Iris pigment epithelial cell (primary cell): ENCODE measurements at regions not wholly inside any gene's neighbourhood (a gene's known extent, or its start where the extent isn't known, plus 50 kb on each side); places are given as distances from the start of the nearest gene placed in this dataset.
A peak's percentile ranks its signal among the peaks of the same experiment; 100 is the strongest.
"Not testable (repeated sequence)": the region's sequence is repeated elsewhere in the genome, so short reads cannot be mapped to it uniquely, and the experiment has no call there.

Source experiments
- DNase-seq: peaks from one replicate; pipeline ENCODE4 v3.0.0-alpha.2; 2011; ENCODE audit warnings: low read depth

DNA sequence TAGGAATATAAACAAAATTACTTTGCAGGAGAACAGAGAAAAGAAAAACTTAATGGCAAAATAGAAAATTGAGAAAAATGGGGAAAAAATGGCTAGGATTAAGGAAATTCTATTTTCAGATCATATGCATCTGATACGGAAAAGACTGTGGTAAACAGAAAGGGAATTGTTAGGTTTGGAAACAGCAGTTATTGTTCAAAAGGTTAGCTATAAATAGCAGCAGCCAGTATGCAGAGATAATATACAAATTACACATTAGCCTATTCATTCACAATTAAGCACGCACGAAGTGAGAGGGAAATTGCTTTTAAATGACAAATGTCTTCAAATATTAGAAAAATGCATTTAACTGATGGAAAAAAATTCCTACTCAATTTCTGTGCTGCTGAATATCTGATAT lies 224.1 kb upstream of the FAM3C start:
- DNase-seq = no peak

DNA sequence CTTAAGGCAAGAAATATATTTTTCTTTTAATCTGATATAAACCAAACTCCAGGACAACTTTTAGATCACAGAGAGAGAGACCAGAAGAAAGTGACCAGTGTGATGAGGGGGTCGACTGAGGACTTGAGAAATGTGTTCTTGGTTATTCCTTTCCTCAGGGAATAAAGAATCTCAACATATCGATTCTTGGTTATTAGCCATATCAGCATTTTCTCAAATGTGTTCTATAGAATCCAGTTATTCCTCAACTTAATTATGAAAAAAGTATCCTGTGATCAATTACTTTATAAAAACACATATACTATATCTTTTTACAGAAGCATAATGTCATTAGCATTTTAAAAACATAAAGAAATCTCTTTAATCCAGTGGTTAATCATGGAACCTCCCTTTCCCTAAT lies 222.1 kb upstream of the FAM3C start:
- no peak for DNase-seq

DNA sequence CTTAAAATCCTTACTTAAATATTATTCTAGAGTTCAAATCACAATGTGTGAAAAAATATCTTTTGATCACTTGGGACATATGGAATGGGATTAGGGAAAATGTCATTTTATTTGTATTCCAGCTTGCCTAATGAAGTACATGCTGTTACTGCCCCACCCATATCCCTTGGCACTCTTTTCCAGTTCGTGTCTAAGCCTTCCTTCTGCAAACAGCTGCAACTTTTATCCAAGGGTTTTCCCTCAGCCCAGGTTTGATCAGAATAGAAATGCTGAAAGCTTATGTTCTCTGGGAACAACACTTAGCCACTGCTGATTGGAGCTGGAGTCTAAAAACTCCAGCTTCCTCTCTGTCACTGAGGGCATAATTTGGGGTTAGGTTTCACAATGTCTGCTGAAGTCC lies 214.1 kb upstream of the FAM3C start:
- no peak for DNase-seq

DNA sequence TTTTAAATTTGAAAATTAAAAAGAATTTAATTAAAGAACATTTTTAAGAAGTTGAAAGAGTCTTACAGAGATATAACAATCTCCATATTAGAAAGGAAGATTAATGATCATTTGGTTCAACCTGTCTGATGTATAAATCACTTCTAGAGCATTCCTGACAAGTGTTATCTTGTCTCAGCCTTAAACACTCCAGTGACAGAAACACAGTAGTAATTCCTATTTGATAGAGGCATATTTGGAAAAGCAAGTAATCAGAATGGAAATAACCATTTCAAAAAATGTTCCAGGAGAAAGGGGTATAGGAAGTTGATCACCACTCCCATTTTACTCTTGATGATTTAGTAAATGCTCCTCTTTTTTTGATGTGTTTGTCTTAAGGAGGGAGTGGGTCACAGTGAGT lies 213.1 kb upstream of the FAM3C start:
- DNase-seq = no peak

DNA sequence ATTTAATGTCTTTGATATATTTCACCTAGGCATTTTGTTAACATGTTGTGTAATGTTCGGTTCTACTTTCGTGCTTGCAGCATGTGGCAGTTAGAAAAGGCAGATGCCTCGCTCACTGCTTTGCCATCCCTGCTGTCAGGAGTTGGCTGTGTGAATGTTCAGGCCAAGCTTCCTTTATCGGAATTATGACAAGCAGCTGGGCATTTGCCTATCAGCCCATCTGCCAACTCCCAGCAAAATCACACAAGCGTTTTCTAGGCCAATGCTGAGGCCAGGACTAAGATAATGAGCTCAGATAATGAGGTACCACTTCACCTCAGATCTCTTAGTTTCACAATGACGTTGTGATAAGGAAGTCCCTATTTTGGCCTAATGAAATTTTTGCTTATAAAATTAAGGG lies 212.7 kb upstream of the FAM3C start:
- no peak for DNase-seq

DNA sequence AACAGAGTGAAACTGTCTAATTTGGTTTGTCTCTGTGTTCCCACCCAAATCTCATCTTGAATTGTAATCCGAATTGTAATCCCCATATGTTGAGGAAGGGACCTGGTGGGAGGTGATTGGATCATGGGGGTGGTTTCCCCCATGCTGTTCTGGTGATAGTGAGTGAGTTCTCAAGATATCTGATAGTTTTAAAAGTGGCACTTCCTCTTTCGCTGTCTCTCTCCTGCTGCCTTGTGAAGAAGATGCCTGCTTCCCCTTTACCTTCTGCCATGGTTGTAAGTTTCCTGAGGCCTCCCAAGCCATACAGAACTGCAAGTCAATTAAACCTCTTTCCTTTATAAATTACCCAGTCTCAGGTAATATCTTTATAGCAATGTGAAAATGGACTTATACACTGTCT lies 212.1 kb upstream of the FAM3C start:
- DNase-seq = not testable (repeated sequence)

DNA sequence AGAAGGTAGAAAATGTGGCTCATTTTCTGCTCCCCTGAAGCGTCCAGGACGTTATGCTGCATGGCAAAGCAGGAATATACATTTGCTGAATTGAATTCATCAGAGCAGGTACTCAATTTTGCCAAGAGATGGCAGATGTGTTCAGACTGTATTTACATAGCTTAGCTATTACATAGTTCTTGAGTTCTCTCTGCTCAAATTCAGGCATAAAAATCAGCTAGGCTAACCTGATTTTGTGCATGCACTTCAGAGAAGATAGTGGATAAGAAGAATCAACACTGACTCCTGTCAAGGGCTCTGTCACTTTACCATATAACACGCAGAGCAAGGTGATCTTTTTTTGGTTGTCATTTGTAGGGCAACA lies 209.2 kb upstream of the FAM3C start:
- peak; percentile 28 for DNase-seq

DNA sequence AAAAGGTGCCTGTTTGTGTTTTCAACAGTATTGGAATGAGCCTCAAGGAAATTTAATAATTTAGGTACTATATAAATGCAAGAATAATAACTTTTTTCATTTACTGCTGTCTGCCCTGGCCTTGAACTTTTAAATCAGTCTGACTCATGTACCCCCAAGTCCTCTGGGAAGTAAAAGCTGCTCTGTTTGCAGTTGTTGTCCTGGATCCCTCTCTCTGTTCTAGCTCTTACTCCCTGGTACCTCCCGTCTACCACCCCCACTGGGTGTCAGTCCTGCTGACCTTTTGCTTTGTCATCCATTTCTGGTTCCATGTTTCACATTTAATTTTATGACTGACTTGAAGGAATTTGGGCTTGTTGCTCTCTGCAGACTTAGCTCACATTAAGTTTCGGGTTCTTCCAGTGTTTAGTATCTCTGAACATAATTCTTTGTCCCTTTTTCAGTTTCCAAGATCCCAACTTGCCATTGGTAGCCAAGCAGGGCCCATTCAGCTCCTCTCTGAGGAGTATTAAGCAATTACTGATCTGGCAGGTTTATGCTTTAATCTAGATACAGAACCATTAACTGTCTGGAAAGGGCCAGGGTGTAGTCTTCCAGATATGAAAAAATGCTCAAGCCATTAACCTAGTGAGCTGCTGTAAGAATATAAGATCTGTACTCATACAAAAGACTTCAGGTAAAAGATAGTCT lies 208.7 kb upstream of the FAM3C start:
- DNase-seq = peak; percentile 67

DNA sequence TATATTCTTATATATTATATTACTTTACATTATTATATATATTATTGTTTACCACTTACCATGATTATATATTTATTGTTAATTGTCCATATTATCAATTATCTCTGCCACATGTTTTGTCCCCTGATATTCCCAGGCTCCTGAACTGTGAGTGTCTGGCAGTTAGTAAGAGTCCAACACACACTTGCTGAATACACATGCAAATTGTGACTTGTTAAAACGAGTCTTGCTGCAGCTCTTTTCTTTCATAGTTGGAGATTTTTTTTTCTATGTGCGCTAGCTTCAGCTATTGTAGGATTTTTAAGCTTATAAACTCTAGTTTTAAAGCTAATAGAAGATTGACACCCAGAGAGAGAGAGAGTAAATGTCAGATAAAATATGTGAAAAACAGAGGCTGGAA lies 207.8 kb upstream of the FAM3C start:
- DNase-seq = no peak

DNA sequence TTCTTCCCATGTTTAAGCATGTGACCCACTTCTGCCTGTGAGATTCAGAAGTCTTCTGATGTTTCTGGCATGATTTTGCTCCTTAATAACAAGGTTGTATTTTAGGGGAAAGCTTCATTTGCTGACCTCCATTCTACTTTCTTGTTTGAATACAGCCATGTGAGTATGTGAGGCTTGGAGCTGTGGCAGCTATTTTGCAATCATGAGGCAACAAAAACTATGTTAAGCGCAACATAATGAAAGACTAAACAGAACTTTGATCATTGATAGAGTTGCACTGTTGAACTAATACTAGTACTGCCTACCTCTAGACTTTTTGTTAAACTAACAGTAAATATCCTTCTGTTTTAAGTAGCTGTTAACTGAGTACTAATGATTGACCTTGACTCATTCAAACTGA lies 203.8 kb upstream of the FAM3C start:
- no peak for DNase-seq

DNA sequence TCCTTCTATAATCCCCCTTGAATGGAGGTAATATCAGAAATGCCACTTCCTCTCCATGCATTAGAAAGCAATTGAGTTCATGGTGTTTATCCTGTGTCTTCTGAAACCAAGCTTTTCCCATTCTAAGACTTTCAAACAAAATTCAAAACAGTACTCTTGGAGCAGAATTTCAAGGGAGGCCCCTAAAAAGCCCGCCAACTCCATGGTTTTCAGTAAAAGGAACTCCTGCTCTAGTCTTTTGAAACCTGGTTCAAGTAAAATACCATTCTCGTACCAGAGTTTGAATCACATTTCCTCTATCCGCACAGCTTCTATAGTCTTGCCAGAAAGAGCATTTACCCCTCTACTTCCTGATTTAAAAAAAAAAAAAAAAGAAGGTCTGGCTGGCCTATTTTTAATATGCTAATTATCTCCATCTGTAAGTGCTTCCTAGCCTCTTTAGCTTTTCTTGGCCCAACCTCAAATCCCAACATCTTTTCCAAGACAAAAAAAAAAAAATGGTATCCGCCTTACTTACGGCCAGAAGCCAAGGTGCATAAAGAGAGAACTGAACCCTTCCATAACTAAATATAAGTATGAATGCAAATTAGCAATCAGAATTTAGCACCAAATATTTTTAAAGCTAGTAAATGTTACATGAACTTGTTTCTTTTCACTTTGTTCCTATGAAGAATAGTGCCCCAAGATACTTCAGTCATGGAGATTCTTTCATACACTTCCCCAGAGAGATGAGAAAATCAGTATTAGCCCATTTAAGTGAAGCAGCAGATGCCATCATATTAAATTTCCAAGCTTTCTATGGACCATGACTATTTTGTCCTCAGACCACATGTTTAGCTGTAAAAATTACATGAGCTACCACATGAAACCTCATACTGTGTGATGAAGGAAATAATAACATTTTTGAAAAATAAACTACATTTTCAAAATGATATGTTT lies 199.9 kb upstream of the FAM3C start:
- DNase-seq = no peak

DNA sequence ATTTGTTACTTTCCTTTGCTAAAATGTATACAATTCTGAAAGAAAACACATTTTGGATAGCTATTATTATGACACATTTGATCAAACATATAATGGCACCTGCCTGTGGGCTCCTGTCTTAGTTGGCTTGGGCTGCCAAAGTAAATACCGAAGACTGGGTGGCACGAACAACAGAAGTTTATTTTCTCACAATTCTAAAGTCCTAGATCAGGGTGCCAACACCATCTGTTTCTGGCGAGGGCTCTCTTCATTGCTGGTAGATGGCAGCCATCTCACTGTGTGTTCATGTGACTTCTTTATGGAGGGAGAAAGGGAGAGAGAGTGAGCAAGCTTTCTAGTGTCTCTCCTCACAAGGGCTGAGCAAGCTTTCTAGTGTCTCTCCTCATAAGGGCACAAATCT lies 195.8 kb upstream of the FAM3C start:
- DNase-seq = no peak

DNA sequence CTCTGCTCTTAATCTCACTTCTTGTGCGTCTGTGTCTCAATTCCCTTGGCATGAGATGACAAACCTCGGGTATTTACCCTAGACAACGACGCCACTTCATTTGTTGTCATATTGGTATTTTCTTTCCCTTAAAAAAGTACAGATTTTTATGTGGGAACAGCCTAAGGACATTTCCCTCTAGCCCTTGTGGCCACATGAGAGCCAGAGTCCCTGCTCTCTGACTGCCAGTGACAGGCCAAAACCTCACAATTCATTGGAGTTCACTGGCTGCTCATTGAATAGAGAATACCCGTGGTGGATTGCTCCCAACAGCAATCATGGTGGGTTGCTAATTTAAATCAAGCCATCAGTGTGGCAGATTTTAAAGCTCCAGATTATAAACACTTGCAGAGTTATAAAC lies 191.3 kb upstream of the FAM3C start:
- DNase-seq = no peak

DNA sequence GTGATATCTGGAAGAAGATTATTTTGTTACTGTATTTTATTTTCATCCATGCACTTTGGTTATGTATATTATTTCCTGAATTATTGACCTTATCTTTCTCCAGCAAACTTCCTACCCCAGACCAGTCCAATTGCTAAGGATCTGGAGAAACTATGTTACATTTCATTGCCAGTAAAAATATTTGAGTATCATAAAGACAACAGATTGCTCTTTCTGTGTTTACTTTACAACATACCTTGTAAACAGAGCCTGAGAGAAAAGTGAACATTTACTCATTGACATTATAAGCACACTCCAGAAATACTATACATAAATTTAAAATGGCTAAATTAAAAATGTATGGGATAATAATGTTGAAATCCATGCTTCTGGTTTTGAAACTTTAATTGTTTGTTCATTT lies 186.2 kb upstream of the FAM3C start:
- DNase-seq = no peak

DNA sequence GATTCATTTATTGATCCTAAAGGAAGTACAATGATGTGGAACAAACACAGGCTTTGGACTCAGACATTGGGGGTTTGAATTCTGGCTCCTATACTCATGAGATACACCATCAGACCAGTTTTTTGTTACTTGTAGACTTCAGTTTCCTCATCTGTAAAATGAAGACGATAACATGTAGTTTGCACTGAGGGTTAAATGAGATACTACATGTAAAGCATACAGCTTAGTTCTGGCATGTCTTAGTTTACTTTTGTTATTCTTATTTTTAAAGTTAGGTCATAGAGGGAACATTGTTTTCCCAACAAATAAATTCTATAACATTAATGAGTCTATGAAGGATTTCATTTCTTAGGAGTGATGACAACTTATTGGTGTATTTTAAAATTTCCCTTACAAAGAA lies 183.5 kb upstream of the FAM3C start:
- DNase-seq = no peak

DNA sequence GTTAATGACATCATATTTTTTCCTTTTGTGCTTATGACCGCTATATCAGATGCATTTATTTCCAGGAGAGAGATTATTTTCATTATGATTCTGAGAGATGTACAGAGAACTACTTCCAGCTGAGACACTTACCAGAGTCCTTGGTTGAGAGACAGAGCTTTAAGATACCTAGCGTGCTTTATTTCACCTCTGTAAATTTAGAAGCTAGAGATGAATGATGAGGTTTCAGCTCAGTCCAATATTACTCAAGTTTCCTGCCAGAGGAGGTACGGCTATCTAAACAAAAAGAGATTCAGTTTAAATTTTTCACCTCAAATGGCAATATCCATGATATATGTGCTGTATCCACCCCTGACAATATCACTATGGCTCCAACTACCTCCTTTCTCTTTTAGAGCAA lies 182.6 kb upstream of the FAM3C start:
- no peak for DNase-seq

DNA sequence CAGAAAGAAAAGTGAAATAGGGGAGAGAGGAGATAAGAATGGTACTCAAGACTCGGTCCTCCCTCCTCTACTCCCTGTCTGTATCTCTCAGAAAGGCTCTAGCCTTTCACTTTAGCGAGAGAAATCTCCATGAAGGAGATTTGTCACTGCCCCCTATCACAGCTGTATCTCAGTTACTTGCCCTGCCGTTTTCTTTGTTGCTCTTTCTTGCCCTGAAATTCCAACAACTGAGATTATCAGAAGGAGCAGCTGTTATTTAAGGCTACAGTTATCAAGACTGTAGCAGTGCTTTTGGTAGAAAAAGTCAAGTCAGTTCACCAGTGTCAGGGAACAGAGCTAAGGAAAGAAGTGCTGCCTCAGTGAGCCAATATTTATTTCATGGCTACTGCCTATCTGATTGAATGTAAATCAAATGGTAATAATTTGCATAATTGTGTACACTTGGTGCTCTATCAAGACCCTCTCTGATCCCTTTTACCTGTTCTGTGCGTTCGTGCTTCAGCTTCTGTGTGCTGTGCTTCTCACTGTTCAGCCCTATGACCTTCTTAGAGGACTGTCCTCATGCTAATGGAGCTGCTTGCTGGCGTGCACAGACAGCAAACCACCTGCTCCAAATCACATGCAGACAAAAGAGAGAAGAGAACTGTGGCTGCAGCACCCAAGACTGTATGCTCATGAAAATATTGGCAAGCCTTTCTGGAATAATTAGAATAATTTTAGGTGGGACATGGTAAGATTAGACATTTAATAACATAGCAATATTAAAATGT lies 180.2 kb upstream of the FAM3C start:
- DNase-seq = no peak

DNA sequence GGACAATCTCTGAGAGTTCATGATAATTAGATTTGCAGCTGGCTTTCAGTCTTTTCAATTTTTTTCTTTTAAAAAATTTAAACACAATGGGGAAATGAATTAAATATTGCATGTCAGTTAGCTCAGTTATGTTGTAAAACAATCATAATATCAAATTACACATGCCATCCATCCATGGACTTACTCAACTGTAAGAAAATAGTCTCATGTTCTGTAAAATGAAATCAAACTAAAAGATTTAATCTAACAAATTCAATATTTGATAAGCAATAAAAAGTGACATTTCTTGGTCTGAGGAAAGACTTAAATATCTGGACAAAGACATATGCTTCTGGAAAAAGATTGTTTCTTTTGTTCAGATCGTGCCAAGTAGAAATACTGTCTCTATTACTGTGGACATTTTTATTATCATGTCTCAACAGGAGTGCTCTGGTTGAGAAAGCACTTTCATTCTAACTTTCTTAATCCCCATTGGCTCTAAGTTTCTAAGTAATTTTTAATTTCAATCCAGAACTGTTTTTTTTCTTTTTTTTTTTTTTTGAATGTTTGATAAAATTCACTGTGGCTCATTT lies 179.2 kb upstream of the FAM3C start:
- peak; percentile 8 for DNase-seq

DNA sequence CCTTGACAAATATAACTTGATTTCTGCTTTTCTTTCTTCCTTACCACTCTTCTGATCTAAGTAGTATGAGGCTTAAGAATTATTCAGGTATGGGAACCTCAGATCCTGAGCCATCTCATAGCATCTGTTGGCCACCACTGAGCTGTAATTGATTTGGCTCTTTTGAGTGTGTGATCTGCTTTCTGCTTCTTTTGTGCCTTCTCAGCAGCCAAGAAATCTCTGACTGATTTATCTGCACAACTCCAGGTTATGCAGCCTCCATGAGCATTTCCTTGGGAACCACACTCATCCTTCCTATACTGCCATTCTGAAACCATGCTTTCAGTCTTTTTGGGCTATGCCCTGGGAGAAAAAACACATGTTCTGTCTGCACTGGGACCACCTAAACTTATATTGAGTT lies 178.0 kb upstream of the FAM3C start:
- no peak for DNase-seq

DNA sequence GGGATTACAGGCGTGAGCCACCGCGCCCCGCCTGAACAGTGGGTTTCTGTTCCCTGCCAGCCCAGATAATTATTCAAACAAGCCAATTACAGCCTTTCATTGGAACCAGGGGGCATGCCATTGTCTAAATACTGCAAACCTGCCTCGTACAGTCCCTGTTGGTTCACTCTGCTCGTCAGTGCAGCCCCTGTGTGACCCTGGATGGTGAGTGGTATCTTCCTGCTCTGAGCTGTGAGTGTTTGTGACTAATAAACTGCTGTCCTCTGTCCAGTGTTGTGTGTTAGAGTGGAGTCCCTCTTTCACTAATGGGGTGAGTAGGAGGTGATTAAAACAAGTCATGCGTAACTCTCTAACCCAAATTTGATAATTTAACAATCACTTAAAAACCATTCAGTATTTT lies 176.5 kb upstream of the FAM3C start:
- no peak for DNase-seq

DNA sequence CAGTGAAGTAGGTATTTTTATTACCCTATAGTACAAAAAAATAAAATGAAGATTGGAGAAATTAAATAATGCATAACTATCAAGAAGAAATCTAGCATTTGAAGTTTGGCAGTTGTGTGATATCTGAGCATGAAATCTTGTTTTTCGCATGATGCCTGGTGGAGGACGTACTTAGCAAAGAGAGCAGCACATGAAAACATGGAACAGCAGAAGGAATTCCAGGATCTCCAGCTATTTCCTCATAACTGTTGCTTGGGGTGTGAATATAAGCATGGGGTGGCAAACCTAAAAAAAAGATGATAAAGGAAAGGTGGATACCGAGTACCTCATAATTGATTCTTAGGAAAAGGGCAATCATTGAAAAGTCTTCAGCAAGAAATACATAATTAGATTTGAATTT lies 174.3 kb upstream of the FAM3C start:
- DNase-seq = peak; percentile 17

DNA sequence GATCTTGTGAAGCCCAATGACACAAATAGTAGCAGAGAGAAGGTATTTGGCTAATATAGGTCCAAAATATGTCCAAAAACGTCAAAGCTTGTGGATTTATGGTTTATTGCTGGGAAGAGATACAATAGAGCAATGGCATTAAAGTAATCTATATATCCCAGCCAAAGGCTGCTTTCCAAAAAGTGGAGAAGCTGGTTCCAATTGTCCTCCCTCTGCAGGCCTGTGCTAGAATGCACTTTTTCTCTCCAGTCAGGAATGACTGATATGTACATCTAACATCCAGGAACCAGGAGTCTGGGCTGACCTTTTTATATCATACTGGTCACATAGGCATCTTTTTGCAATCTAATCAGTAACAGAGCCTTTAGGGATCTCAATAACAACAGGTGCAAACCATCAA lies 167.1 kb upstream of the FAM3C start:
- no peak for DNase-seq

DNA sequence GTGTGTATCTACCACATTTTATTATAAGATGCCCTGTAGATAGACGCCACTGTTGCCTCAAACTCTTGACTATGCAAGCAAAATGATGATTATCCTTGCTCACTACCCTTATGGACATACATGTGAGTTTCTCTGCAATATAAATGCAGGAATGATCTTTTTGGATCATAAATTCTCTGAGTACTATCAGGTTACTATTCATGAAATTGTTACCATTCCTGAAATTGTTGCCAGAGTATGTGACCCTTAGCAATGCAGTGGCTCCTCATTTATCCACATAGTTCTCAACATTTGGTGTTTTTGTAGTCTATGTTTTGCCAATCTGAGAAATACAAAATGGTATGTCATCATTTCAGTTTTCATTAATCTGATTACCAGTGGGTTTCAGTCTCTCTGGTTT lies 166.2 kb upstream of the FAM3C start:
- DNase-seq = peak; percentile 69
